Hypothalamus (tissue), 51 donors: ENCODE measurements at regions not wholly inside any gene's neighbourhood (a gene's known extent, or its start where the extent isn't known, plus 50 kb on each side); places are given as distances from the start of the nearest gene placed in this dataset.
A peak's percentile ranks its signal among the peaks of the same experiment; 100 is the strongest.
"Not testable (repeated sequence)": the region's sequence is repeated elsewhere in the genome, so short reads cannot be mapped to it uniquely, and the experiment has no call there.

Source experiments
- DNase-seq, 51 donors: peaks; one replicate each; lab custom pipeline; 2025; lab: John Stamatoyannopoulos, UW

- not testable (repeated sequence) for DNase-seq
These were observed 482.2 kb upstream of the SMC2 start for GRCh38 chr9:103611950-103612349.

GRCh38 chr9:103615994-103616393 lies 478.1 kb upstream of the SMC2 start:
- DNase-seq: peak in 1 of 51 donors; percentile 2

DNA sequence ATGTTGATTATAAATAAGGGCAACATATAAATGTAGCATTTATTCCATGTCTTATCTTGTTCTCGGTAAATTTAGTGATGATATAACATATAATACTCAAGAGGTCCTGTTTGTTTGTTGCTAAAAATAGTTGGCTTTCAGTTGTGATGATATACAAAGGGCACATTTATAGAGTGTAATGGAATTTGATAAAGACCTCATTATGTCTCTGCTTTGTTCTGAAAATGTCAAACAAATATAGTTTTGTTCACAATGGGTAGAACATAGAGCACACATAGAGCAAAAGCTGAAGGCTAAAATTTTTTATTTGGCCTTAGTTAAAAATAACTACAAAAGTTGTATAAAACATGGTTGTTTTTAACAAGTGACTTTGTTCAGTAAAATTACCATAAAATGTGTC lies 477.1 kb upstream of the SMC2 start:
- peak in 1 of 51 donors; percentile 20 for DNase-seq

DNA sequence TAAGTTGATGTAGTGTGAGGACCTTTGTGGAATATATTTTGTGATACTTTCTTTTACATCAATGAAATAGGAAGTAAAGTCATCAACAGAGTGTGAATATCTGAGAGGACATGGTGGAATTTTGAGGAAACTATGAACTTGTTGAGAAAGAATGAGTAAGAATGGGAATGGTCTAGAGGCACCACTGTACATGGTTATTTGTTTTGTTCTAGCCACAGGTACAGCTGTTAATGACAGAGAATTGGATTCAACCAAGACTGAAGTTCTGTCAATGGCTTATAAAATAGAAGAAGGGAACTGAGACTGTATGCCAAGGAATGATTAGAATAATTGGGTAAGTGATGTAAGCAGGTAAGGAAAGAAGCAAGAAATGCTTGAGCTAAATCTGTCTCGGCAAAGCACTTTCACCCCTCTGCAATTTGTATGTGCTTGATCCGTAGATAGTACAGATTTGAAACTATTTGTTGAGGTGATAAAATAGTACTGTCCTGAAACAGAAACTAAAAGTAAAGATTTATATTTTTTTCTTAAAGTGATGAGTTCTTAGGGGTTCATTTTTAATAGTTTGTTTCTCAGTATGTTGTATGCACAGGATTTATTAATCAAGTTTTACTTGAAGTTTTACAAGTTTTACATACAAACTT lies 468.8 kb upstream of the SMC2 start:
- no peak for DNase-seq

DNA sequence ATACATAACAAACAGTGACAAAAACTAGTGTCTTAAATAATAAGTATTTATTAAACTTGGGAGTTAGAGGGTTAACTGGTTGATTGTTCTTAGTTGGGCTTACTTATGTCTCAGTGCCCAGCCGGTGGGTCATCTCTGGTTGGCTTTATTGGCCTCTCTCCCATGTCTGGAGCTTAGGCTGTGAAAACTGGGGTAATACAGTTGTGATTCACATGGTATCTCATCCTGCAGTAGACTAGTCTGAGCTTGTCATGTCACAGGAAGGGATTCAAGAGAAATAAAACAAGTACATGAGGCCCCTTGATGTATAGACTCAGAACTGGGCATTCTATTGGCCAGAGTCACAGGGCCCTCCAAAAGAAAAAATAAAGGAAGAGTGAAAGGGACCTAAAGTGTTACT lies 466.4 kb upstream of the SMC2 start:
- DNase-seq: no peak

DNA sequence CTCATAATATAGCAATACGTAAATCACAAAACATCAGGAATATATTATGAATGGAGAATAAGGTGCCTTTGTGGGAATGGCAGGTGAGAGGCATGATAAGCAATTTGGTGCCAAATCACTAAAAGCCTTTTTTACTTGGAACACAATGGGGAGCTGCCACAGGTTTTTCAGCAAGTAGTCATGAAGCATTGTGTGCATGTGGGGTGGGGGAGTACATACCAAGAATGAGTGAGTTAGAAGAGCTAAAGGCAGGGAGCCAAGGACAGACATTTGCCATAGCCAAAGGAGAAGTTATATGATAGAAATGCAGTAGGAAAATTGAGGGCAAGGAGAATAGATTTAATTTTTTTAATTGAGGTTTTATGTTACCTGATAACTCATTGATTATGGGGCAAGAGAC lies 445.0 kb upstream of the SMC2 start:
- no peak for DNase-seq

DNA sequence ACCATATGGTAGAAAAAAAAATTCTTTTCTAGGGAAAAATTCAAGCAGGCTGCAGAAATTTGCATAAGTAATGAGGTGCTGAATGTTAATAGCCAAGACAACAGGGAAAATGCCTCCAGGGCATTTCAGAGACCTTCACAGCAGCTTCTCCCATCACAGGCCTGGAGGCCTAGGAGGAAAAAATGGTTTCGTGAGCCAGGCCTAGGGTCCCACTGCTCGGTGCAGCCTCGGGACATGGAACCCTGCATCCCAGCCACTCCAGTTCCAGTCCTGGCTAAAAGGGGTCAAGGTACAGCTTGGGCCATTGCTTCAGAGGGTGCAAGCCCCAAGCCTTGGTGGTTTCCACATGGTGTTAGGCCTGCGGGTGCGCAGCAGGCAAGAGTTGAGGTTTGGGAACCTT lies 436.0 kb upstream of the SMC2 start:
- DNase-seq: no peak

- no peak for DNase-seq
These were observed 433.3 kb upstream of the SMC2 start for GRCh38 chr9:103660830-103661229.

- no peak for DNase-seq
These were observed 432.4 kb upstream of the SMC2 start for GRCh38 chr9:103661663-103662062.

DNA sequence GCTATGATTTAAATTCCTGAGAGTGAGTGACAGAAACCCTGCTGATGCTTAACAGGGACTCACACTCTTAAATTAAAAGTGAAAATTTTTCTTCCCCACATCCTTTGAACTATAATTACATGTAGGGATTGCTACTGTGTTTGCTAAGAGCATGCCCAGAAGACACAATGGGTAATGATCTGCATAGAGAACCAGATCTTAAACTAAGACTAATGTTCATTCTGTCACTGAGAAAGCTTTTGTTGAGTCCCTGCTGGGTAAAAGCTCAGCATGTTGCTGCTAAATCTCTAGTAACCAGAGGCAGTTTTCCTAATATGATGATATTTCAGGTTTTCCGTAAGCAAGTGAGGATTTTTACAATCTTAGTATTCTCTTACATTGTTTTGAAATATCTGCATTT lies 424.8 kb upstream of the SMC2 start:
- no peak for DNase-seq

DNA sequence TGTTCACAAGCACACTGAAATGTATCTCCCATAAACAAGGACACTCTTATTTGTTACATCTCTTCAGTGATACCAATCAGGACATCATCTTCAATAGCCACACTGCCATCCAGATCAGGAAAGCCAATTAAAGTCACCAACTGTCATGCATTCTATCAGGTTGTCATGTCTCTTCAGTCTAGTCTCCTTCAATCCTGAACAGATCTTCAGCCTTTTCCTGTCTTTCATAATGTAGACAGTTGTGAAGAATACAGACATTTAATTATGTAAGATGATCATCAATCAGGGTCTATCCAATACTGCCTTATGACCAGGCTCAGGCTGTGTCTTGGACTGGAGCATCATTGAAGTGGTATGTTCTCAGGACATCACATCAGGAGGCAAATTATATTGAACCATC lies 419.8 kb upstream of the SMC2 start:
- no peak for DNase-seq

- no peak for DNase-seq
These were observed 413.5 kb upstream of the SMC2 start for GRCh38 chr9:103680581-103680980.

DNA sequence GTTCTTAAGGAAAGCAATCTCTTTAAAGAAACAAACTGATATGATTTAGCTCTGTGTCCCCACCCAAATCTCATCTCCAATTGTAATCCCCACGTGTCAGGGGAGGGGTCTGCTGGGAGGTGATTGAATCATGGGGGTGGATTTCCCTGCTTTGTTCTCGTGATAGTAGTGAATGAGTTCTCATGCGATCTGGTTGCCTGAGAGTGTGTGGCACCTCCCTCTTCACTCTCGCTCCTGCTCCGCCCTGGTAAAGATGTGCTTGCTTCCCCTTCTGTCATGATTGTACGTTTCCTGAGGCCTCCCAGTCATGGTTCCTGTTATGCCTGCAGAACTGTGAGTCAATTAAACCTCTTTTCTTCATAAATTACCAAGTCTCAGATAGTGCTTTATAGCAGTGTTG lies 412.7 kb upstream of the SMC2 start:
- DNase-seq: no peak

- DNase-seq: no peak
These were observed 393.7 kb upstream of the SMC2 start for GRCh38 chr9:103700195-103700962.

GRCh38 chr9:103702572-103702971 lies 391.5 kb upstream of the SMC2 start:
- DNase-seq: no peak

GRCh38 chr9:103707181-103707580 lies 386.9 kb upstream of the SMC2 start:
- DNase-seq: no peak

DNA sequence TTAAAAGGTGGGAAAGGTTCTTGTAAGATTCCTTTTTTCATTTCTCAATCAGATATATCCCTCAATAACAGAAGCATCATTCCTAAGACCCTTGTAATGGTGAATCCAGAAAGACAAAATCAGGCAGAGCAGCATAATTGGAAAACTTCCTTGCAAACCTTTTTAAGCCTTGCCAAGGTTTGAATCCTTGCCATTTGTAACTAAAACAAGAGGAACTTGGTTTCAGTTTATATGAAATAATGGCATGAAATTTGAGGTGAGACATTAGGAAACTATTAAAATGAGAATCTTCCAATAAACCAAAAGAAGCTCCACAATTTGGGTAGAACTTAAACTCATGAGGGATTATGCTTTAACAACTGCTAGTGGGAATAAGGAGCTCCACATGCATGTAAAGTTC lies 384.7 kb upstream of the SMC2 start:
- no peak for DNase-seq

GRCh38 chr9:103713631-103714030 lies 380.5 kb upstream of the SMC2 start:
- no peak for DNase-seq

DNA sequence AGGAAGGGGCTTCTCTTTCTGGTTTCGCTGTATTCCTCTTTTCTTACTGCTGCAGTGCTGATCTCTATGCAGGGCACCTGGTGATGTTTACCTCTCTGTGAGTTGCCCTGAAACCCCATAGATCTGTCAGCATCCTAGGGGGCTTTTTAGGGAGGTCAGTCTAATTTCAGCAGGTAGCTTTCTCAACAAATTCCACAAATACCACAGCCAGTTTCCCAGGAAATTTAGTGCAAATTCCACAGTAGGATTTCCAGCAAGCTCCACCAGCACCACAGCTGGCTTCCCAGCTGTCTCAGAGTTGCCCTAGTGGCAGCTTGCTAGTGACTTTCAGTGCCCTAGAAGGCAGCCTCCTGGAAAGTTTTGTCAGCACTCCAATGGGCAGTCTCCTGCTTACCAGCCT lies 379.1 kb upstream of the SMC2 start:
- no peak for DNase-seq

- DNase-seq: no peak
These were observed 373.1 kb upstream of the SMC2 start for GRCh38 chr9:103721056-103721455.

DNA sequence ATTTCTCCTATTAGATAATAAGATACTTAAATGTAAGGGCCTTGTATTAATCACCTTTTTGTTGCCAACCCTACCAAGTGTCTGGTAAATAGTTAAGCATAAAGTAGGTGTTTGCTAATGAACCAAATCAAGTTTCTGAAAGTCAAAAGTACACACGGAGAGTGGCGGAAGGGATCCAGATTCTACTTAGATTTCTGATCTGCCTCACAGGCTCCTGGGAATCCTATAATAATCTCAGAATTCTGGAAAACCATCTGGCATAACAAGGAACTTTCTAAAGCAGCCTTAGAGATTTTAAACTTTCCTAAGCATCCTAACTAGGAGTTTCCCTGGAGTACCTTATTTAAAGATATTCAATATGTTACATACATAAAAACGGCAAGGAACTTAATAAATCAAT lies 363.2 kb upstream of the SMC2 start:
- DNase-seq: no peak

GRCh38 chr9:103731541-103731940 lies 362.6 kb upstream of the SMC2 start:
- DNase-seq: no peak

- DNase-seq: no peak
These were observed 359.6 kb upstream of the SMC2 start for GRCh38 chr9:103734471-103734870.
